ENCODE measurements at regions not wholly inside any gene's neighbourhood (a gene's known extent, or its start where the extent isn't known, plus 50 kb on each side); places are given as distances from the start of the nearest gene placed in this dataset.
"Not testable (repeated sequence)": the region's sequence is repeated elsewhere in the genome, so short reads cannot be mapped to it uniquely, and the experiment has no call there.

GRCh38 chr6:167208819-167209576 is 51.2 kb upstream of the GPR31 start:
- DNase-seq (ENCODE audit: low read depth): no peak

DNA sequence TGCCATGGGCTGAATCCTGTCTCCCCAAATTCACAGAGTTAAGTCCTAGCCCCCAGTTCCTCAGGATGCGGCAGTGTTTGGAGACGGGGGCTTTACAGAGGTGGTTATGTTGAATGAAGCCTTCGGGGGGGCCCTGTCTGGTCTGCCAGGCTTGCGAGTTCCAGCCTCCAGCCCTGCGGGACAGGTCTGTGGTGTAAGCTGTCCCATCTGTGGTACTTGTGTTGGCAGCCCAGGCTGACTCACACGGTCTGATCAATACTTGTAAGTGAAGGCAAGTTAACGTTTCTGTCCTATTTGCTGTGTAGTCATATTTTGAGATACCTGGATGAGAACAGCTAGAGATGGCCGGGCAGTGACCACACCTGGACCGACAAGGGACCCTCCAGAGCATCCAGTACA is 51.8 kb upstream of the GPR31 start:
- no peak for DNase-seq (ENCODE audit: low read depth)

GRCh38 chr6:167210375-167211294 is 52.9 kb upstream of the GPR31 start:
- DNase-seq (ENCODE audit: low read depth): no peak

- DNase-seq (ENCODE audit: low read depth): no peak
Measured at GRCh38 chr6:167211295-167211648, 53.5 kb upstream of the GPR31 start.

DNA sequence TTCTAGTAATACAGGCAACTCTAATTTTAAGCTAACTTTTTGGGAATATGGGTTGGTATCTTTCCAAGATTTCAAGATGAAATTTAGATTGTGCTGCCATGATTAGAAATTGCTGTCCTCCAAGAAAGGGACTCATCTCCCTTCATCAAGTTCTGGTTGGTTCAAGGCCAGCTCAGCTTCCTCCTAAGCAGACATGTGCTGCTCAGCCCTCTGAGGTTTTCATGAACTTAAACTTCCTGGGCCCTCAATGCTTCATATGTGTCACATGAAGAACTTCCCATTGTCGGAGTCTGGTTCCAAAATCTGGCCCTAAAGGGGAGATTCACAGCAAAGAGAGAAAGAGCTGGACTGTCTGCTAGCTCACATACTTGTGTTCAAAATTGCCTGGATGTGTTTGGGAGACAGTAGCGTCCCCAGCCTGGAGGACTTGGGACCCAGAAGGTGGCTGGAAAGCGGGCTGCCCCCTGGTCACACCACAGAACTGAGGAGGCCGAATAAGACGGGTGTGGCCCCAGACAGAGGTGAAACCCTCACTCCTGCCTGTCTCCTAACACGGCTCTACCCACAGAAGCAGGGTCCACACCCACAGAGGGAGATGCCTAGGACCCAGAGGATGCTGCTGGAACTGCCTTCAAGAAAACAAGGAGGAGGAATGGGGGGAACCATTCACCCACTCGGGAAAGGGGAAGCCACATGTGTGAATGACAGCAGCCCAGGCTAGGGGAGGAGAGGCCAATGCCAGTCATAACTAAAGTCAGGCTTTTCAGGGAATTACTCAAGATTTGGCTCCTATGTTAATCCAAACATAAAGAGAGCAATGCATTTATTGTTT is 54.3 kb upstream of the GPR31 start:
- DNase-seq (ENCODE audit: low read depth): no peak

DNA sequence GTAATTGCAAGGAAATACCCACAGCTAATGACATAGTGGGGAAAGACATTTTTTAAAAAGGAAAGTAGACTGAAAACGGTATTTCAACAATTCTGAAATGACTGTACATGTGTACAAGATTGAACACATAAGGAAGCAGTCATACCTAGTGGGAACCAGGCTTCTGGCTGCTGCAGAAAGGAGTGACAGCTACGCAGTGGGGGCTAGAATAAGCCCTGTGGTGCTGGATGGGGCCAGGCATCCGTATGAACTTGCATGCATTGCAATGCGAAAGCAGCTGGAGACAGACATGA is 54.9 kb upstream of the GPR31 start:
- DNase-seq (ENCODE audit: low read depth): no peak

DNA sequence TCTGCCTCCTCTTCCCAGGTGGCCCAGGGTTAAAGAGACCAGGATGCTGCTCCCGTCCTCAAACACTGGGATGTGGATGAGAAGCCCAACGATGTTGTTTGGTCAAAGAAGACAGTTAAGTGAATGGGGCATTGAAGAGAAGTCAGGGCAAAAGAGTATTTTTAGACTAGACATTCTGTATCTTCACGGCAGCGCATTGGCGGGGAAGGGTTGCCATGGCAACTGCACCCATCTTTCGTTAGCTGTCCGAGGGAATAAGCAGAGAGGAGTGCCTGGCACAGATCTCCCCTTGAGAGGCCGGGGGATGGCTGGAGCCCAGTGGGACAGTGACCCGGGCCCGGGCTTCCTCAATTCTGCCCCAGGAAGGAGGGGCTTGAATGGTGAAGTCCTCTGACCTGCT is 56.4 kb upstream of the GPR31 start:
- no peak for DNase-seq (ENCODE audit: low read depth)

DNA sequence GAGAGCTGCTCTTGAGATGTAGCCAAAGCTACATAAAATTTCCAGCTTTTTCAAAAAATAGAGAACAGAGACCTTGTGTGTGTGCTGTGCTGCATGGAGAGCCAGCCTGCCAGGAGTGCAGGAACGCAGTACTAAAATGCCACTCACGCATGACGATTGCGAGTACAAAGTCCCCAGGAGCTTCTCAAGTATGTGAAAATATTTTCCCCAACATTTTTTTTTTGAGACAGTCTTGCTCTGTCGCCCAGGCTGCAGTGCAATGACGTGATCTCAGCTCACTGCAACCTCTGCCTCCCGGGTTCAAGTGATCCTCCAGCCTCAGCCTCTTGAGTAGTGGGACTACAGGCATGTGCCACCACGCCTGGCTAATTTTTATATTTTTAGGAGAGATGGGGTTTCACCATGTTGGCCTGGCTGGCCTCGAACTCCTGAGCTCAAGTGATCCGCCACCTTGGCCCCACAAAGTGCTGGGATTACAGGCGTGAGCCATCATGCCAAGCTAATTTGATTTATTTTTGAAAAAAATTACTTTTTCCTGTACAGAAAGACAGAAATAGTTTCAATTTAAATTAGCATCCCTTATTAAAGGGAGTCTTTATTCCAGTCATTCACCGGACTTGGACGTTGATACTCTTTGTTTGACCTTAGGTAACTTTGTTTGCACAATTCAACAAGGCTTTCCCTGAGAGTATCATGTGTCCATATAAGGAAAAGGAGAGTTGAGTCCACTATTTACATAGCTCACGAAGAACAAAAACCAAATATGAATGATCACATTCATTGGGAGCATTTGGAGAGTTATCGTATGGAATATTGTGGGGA is 57.9 kb upstream of the GPR31 start:
- not testable (repeated sequence) for DNase-seq (ENCODE audit: low read depth)

DNA sequence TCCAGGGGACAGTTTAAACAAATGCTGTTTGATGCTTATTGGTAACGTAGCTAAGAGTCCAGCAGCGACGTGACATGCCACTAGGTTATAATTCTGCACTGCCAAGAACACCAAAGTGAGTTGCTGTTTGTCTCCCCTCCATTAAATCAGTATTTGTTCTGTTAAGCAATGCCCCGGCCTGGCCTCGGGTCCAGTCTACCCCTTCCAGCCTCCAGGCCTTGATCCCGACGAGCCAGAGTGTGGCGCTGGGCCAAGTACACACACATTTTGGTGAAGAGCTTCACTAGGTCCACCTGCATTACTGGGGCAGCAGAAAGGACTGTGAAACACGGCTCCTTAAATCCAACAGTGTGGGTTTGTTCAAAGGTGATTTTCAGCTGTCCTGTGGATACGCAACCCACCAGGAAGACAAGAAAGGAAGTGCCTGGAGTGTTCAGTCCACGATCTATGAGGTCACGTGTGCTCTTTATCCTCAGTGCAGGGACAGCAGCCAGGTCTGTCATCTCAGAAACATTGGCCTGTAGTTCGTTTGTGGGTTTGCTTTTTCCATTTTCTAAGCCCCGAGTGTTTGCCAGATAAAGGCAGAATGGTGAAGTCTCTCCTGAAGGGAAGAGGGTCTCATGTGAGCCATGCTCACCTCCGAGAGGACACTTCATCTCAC is 58.7 kb upstream of the GPR31 start:
- DNase-seq (ENCODE audit: low read depth): not testable (repeated sequence)

GRCh38 chr6:167217073-167217472 is 59.3 kb upstream of the GPR31 start:
- DNase-seq (ENCODE audit: low read depth): not testable (repeated sequence)

- DNase-seq (ENCODE audit: low read depth): peak; percentile 14
Measured at GRCh38 chr6:167217951-167218759, 60.4 kb upstream of the GPR31 start.

DNA sequence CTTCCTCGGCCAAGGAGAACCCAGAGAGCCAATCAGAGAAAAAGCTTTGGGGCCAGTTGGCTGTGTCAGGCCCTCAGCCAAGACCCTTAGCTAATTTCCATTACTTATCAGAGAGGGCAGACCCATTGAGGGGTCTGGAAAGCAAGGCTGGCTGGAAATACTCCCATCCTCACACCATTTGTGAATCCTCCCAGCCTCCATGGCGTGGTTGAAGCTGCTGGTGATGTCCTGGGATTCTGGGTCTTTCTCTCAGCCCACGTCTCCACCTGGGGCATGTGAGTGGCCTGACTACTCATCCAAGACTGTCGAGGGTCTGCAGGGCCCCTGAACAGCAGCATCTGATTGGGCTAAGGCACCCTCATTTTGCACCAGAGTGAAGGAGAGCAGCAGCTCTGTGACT is 61.3 kb upstream of the GPR31 start:
- not testable (repeated sequence) for DNase-seq (ENCODE audit: low read depth)

DNA sequence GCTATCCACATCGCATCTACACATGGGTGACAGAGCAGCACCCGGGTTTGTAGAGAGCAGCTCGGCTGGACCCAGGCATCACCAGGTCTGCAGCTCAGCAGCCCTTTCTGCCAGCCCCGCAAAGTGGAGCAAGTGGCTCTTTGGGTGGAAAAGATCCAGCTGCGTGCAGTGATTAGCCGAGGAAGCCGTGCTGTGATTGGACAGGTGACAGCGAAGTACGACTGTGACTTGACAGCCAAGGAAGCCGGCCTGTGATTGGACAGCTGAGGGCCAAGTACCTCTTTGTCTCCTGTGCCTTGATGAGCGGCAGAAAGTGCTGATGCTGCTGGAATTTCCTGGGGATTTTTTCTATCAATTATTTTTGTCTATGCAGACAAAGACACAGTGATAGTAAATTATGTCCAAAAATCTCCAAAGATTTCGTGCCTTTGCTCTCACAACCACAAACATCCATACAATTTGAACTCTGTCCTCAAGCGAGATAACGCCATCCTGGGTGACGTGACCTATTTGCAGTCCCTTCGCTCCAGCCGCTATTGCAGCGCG is 62.3 kb upstream of the GPR31 start:
- no peak for DNase-seq (ENCODE audit: low read depth)

DNA sequence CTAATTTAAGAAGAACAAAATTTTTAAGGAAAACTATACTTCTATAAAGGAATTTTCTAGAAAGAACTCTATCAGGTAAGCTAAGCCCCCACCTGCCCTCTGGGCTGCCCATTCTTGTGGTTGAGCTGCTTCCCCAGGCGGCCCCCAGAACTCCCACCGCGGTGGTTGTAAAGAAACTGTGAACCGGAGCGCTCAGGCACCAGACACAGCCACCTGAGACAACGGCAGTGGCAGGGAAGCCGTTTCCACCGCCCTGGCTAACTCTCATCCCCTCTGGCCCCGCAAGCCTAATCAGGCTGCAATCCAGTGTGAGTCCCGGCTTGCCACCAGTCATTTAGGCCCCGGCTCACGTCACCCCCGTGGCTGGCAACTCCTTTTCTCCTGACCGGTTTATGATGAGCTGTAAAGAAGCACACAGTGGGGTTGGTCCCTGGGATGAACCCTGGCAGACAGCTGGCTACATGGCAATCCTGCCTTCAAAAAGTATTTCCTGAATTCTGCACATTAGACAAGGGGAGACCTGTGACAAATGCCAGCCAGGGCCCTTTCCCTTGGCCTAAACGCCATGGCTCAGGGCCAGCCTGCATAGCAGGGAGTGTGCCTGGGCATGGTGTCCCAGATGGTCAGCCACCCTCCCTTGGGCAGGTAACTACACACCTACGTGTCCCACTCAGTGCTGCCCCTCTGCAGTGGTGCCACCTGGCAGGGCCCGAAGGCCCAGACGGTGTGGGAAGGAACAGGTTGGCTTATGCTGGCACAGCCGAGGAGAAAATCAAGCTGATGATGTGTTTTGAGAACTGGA is 63.8 kb upstream of the GPR31 start:
- DNase-seq (ENCODE audit: low read depth): no peak

DNA sequence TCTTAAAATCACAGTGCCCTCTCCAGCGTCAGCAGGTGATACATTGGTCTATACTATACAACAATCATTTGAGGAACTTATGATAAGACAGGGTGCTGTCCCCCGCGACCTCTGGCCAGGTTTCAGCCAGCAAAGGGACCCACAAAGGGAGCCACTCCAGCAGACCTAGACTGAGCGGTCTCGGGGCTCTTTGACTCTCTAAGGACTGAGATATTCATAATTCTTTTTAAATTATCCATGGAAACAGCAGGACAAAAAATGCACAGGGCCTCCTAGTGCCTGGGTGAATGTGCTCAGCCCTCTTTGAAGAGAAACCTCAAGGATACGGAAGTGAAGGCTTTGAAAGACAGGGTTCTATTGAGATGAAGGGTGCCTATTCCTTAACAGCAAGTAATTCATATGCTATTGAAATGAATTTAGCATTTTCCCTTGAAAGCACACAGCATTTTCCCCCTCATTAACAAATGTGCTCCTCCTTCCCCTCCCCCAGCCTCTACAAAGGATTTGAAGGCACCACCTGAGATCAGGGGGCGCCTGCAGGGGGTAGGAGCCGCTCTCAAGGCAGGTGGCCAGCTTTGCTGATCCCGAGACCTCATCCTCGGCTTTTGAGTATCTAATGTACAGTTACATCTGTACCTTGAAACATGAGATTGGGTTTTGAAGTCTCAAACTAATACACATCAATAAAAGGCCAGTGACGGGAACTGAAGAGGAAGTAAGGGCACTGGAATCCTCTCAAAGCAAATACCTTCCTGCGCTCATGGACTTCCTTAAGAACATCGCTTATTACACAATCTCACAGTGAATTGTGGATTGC is 65.3 kb upstream of the UNC93A start:
- not testable (repeated sequence) for DNase-seq (ENCODE audit: low read depth)

DNA sequence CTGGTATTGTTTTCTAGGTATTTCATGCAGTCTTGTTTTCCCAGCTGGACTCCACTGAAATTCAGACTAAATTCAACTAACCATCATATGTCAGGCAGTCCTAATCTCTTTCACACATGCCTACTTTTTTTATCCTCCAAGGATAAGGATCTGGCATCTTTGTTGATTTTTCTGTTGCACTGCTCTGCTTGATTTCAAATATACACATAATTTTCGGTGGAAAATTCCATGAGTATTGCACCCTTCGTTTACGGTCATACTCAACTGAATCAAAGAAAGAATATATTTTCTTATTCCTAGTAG is 64.8 kb upstream of the UNC93A start:
- DNase-seq (ENCODE audit: low read depth): no peak

DNA sequence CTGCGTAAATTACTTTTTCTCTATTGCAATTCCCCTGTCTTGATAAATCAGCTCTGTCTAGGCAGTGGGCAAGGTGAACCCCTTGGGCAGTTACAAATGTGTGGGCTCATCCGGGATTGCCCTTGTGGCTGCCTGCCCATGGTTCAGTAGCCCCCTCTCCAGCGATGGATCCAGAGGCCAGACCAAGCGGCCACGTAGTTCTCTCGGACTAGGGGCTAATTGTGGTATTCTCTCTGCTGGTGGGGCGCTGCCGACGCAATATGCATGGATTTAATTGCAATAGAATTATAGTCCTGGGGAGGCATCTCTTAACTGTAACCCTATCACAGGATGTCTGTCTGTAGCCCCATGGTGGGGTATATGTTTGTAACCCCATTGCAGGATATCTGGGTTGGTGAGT is 64.3 kb upstream of the UNC93A start:
- DNase-seq (ENCODE audit: low read depth): no peak

GRCh38 chr6:167227984-167228383 is 63.1 kb upstream of the UNC93A start:
- DNase-seq (ENCODE audit: low read depth): no peak

GRCh38 chr6:167229586-167229985 is 61.5 kb upstream of the UNC93A start:
- no peak for DNase-seq (ENCODE audit: low read depth)
